H1 (cell line): ENCODE measurements at regions not wholly inside any gene's neighbourhood (a gene's known extent, or its start where the extent isn't known, plus 50 kb on each side); places are given as distances from the start of the nearest gene placed in this dataset.

ENCODE experiments used
- CTCF ChIA-PET: fragments of 300-600 bp; sonication (Branson Sonifier 250); formaldehyde crosslinking; loops from one replicate; lab custom pipeline; 2021; ENCODE audit not compliant: partially characterized antibody; lab: Charles Lee
- POLR2A ChIA-PET: fragments of 300-600 bp; sonication (Branson Sonifier 250); formaldehyde crosslinking; loops from one replicate; lab custom pipeline; 2021; ENCODE audit warnings: inconsistent platforms; ENCODE audit not compliant: partially characterized antibody; lab: Charles Lee
- DNase-seq, 2 experiments: peaks; one replicate each; pipeline versions ENCODE4 v3.0.0 to v3.0.0-alpha.2; 2010 to 2022; ENCODE audit warnings: low spot score in 2 of 2, low read depth in 1 of 2, mixed read lengths in 1 of 2
- FAIRE-seq: peaks from 2 replicates; lab custom pipeline; 2011; peaks lifted over from hg19 to GRCh38; lab: Jason Lieb, UNC
- H2AFZ ChIP-seq: 2 replicates; pipeline ENCODE4 v1.8.1; 2012; ENCODE audit warnings: low read length, inconsistent platforms
- H2AK5ac ChIP-seq: 2 replicates; pipeline ENCODE4 v1.6.1; 2013; ENCODE audit warnings: low read depth, low read length
- H2BK120ac ChIP-seq: replicated peaks from 2 replicates; pipeline ENCODE3; 2013; ENCODE audit warnings: low read depth, low read length, inconsistent platforms
- H2BK12ac ChIP-seq: 2 replicates; pipeline ENCODE4 v1.6.1; 2013; ENCODE audit warnings: low read depth, low read length
- H2BK15ac ChIP-seq: 2 replicates; pipeline ENCODE4 v1.6.1; 2013; ENCODE audit warnings: low read length
- H2BK20ac ChIP-seq: 2 replicates; pipeline ENCODE4 v1.6.1; 2013; ENCODE audit warnings: low read length
- H2BK5ac ChIP-seq: 2 replicates; pipeline ENCODE4 v1.6.1; 2013; ENCODE audit warnings: low read depth, low read length
- H3K14ac ChIP-seq: 2 replicates; pipeline ENCODE4 v1.6.1; 2013; ENCODE audit warnings: inconsistent platforms; ENCODE audit not compliant: insufficient read length
- H3K18ac ChIP-seq: 2 replicates; pipeline ENCODE4 v1.6.1; 2013; ENCODE audit warnings: low read length; ENCODE audit errors: extremely low read depth
- H3K23ac ChIP-seq: 2 replicates; pipeline ENCODE4 v1.6.1; 2013; ENCODE audit warnings: inconsistent platforms; ENCODE audit not compliant: insufficient read length
- H3K23me2 ChIP-seq: 2 replicates; pipeline ENCODE4 v1.6.1; 2013; ENCODE audit warnings: low read depth, low read length
- H3K27ac ChIP-seq: 2 replicates; pipeline ENCODE4 v1.6.1; 2011; ENCODE audit warnings: low read depth, low read length, inconsistent platforms
- H3K27me3 ChIP-seq, 4 experiments: replicated peaks in 1 of 4; 1 replicate in 1 of 4; 2 replicates in 3 of 4; pipeline versions ENCODE4 v1.6.1 to v1.8.1; 2011 to 2013; ENCODE audit warnings: low read length in 3 of 4, mild to moderate bottlenecking in 3 of 4, inconsistent platforms in 2 of 4, mixed read lengths in 2 of 4, moderate library complexity in 1 of 4; ENCODE audit not compliant: control insufficient read depth in 3 of 4, insufficient read depth in 3 of 4; ENCODE audit errors: extremely low read depth in 1 of 4
- H3K36me3 ChIP-seq, 4 experiments: 2 replicates each; pipeline versions ENCODE4 v1.6.1 to v1.8.1; 2011 to 2013; ENCODE audit warnings: mild to moderate bottlenecking in 4 of 4, low read length in 3 of 4, moderate library complexity in 2 of 4, control low read depth in 1 of 4, inconsistent platforms in 1 of 4; ENCODE audit not compliant: insufficient read depth in 4 of 4, control insufficient read depth in 2 of 4
- H3K4ac ChIP-seq: replicated peaks from 2 replicates; pipeline ENCODE3; 2013; ENCODE audit warnings: low read length, low read depth, mixed read lengths, inconsistent platforms; ENCODE audit not compliant: insufficient read length
- H3K4me1 ChIP-seq, 4 experiments: replicated peaks in 1 of 4; 1 replicate in 1 of 4; 2 replicates in 3 of 4; pipeline versions ENCODE4 v1.6.1 to v1.8.1; 2011 to 2013; ENCODE audit warnings: low read length in 3 of 4, inconsistent platforms in 2 of 4, mixed read lengths in 1 of 4; ENCODE audit not compliant: insufficient read depth in 4 of 4, control insufficient read depth in 3 of 4
- H3K4me2 ChIP-seq, 2 experiments: 2 replicates each; pipeline versions ENCODE4 v1.6.1 to v1.8.1; 2011 to 2013; ENCODE audit warnings: low read depth in 2 of 2, low read length in 2 of 2, control low read depth in 1 of 2, inconsistent platforms in 1 of 2, mild to moderate bottlenecking in 1 of 2; ENCODE audit not compliant: insufficient read depth in 1 of 2
- H3K4me3 ChIP-seq, 4 experiments: fragments of 200-600, 300-600 bp in 1 of 4; sonication (generic), shearing (Covaris generic), sonication (Bioruptor Twin) in 1 of 4; 2 replicates each; pipeline versions ENCODE4 v1.5.1 to v1.8.1; 2011 to 2016; ENCODE audit warnings: low read length in 4 of 4, low read depth in 3 of 4, control low read depth in 2 of 4, inconsistent platforms in 2 of 4, mild to moderate bottlenecking in 2 of 4, mixed read lengths in 1 of 4, moderate library complexity in 1 of 4; ENCODE audit not compliant: insufficient read depth in 2 of 4; ENCODE audit errors: extremely low read depth in 1 of 4
- H3K56ac ChIP-seq: replicated peaks from 2 replicates; pipeline ENCODE3; 2013; ENCODE audit warnings: low read depth, mild to moderate bottlenecking, mixed read lengths, low read length, inconsistent platforms; ENCODE audit not compliant: insufficient read length
- H3K79me1 ChIP-seq: 2 replicates; pipeline ENCODE4 v1.6.1; 2013; ENCODE audit warnings: low read depth, low read length, control low read depth
- H3K79me2 ChIP-seq, 2 experiments: 2 replicates each; pipeline versions ENCODE4 v1.6.1 to v1.8.1; 2012 to 2013; ENCODE audit warnings: low read length in 2 of 2, mild to moderate bottlenecking in 2 of 2, inconsistent platforms in 1 of 2; ENCODE audit not compliant: insufficient read depth in 2 of 2, control insufficient read depth in 1 of 2
- H3K9ac ChIP-seq, 4 experiments: replicated peaks in 1 of 4; 1 replicate in 1 of 4; 2 replicates in 3 of 4; pipeline versions ENCODE4 v1.6.1 to v1.8.1; 2011 to 2013; ENCODE audit warnings: low read depth in 3 of 4, low read length in 3 of 4, control low read depth in 2 of 4, mild to moderate bottlenecking in 2 of 4, moderate library complexity in 2 of 4, inconsistent platforms in 1 of 4; ENCODE audit errors: extremely low read depth in 1 of 4
- H3K9me3 ChIP-seq, 2 experiments: 2 replicates each; pipeline versions ENCODE4 v1.6.1 to v1.8.1; 2012 to 2013; ENCODE audit warnings: mild to moderate bottlenecking in 2 of 2, moderate library complexity in 2 of 2, control low read depth in 1 of 2, inconsistent platforms in 1 of 2, low read depth in 1 of 2, low read length in 1 of 2, mixed read lengths in 1 of 2; ENCODE audit not compliant: insufficient read depth in 2 of 2
- H4K20me1 ChIP-seq, 2 experiments: replicated peaks in 1 of 2; 2 replicates each; pipeline versions ENCODE3 to v1.8.1; 2011 to 2013; ENCODE audit warnings: inconsistent platforms in 2 of 2, low read length in 2 of 2, mild to moderate bottlenecking in 1 of 2; ENCODE audit not compliant: insufficient read depth in 2 of 2, control insufficient read depth in 1 of 2
- H4K5ac ChIP-seq: 2 replicates; pipeline ENCODE4 v1.6.1; 2013; ENCODE audit warnings: low read length, low read depth, mixed read lengths, inconsistent platforms; ENCODE audit not compliant: insufficient read length
- H4K8ac ChIP-seq: 2 replicates; pipeline ENCODE4 v1.8.0; 2013; ENCODE audit warnings: mild to moderate bottlenecking, moderate library complexity, low read length, inconsistent platforms; ENCODE audit not compliant: insufficient read depth; ENCODE audit errors: extremely low read depth
- H4K91ac ChIP-seq: replicated peaks from 2 replicates; pipeline ENCODE3; 2013; ENCODE audit warnings: low read length, mixed read lengths, inconsistent platforms; ENCODE audit not compliant: insufficient read length
- ATF2 ChIP-seq: IDR thresholded peaks from 2 replicates; pipeline ENCODE4 v1.6.1; 2012; ENCODE audit warnings: low read length, inconsistent platforms
- BACH1 ChIP-seq: IDR thresholded peaks from 2 replicates; pipeline ENCODE4 v1.6.1; 2012; ENCODE audit warnings: low read length, improper control_type of control experiment
- EGR1 ChIP-seq: IDR thresholded peaks from 2 replicates; pipeline ENCODE4 v1.6.1; 2011; ENCODE audit warnings: low read depth, low read length, borderline replicate concordance
- GTF2F1 ChIP-seq: IDR thresholded peaks from 2 replicates; pipeline ENCODE4 v1.6.1; 2012; ENCODE audit warnings: low read depth, low read length, improper control_type of control experiment, borderline replicate concordance
- KDM5A ChIP-seq: fragments of 200-600 bp; IDR thresholded peaks from 2 replicates; pipeline ENCODE4 v1.7.1; 2012; ENCODE audit warnings: mild to moderate bottlenecking, low read length, inconsistent platforms, mixed read lengths
- SIRT6 ChIP-seq: IDR thresholded peaks from one replicate; pipeline ENCODE4 v1.7.1; 2012; ENCODE audit warnings: low read length, inconsistent platforms
- TEAD4 ChIP-seq: IDR thresholded peaks from 2 replicates; pipeline ENCODE4 v1.6.1; 2012; ENCODE audit warnings: low read depth, low read length, inconsistent platforms, mixed read lengths
- WGBS, 2 experiments: shearing (Covaris generic) in 1 of 2; methylation state at CpG; one replicate each; pipeline versions ENCODE4 v1.1.6 to v1.1.7; 2013 to 2015; ENCODE audit warnings: low lambda C conversion rate in 2 of 2, mixed read lengths in 2 of 2, inconsistent platforms in 1 of 2, low coverage in 1 of 2, missing lambda C conversion rate in 1 of 2; ENCODE audit not compliant: insufficient replicate concordance in 2 of 2, insufficient coverage in 1 of 2, insufficient read length in 1 of 2; ENCODE audit errors: extremely low coverage in 1 of 2, missing lambda C conversion rate in 1 of 2; 5-methylcytosine and 5-hydroxymethylcytosine counted together

- Histone ChIP-seq H3K14ac (no peak overlapping the region), H3K79me2 (no peaks in the 10 kb centered on the region), H4K91ac (no peak overlapping the region), H3K27ac (no peak overlapping the region)
- POLR2A ChIA-PET = interaction anchor here (0.8 kb wide), 1 partner anchor 8 kb away, joined by 3 read pairs; no protein-coding TSS in a partner anchor
- no peak for TF ChIP-seq EGR1
- no peak for TF ChIP-seq TEAD4
- TF ChIP-seq SIRT6 = no peak
- no peak for TF ChIP-seq KDM5A
- no peak for TF ChIP-seq BACH1
- TF ChIP-seq ATF2 = no peak
- TF ChIP-seq GTF2F1 = no peak
- TF ChIP-seq, all 59 proteins: peak for 0
- Histone ChIP-seq H3K79me1 (no peaks in the 10 kb centered on the region), H3K27me3 (no peaks in the 10 kb centered on the region), H2BK20ac (no peak overlapping the region), H2BK12ac (no peak overlapping the region), H3K23me2 (no peaks in the 10 kb centered on the region), H3K23ac (no peak overlapping the region), H3K36me3 (no peaks in the 10 kb centered on the region), H2BK5ac (no peak overlapping the region), H3K56ac (no peak overlapping the region), H3K9me3 (no peaks in the 10 kb centered on the region), H2BK120ac (no peak overlapping the region), H3K4me3 (no peak overlapping the region), H3K9ac (no peak overlapping the region), H3K4me2 (no peak overlapping the region), H3K18ac (no peak overlapping the region), H2BK15ac (no peak overlapping the region), H4K20me1 (no peaks in the 10 kb centered on the region), H2AFZ (no peak overlapping the region), H2AK5ac (no peak overlapping the region), H4K5ac (no peak overlapping the region), H3K4ac (no peak overlapping the region), H3K4me1 (no peaks in the 10 kb centered on the region), H4K8ac (no peak overlapping the region)
- no peak for DNase-seq
- FAIRE-seq = no peak
- CTCF ChIA-PET = no interaction called here
- WGBS, 2 experiments = 80% methylated on average over 5 of the region's 5 CpGs; no CpG with 5 or more reads in 1 of the 2 experiments
Observed at GRCh38 chr2:128997166-128997866, 678.6 kb upstream of the HS6ST1 start.
